Left colon (tissue), 2 donors: ENCODE measurements at regions not wholly inside any gene's neighbourhood (a gene's known extent, or its start where the extent isn't known, plus 50 kb on each side); places are given as distances from the start of the nearest gene placed in this dataset.

ENCODE experiments used
- ATAC-seq: fragments of 200-7000 bp; cut with Tn5 transposase; one replicate; pipeline ENCODE4 v1.9.1; 2020; ENCODE audit warnings: mild to moderate bottlenecking, moderate library complexity
- DNase-seq, 2 donors: peaks; one replicate each; pipeline ENCODE4 v3.0.0-alpha.2; 2020
- intact Hi-C, 2 donors: fragments of 100-400 bp; cut with DNase I in 1 of 2; cut with micrococcal nuclease in 1 of 2; formaldehyde crosslinking; loops; one replicate each; pipeline versions ENCODE4 v1.11.2 to v1.14.0; 2022; cut with DNase I, micrococcal nuclease
- donor health status: DM: no; HTN: no; CAD: no.
- donor health status: DM: yes; HTN: yes; CAD: no.

DNA sequence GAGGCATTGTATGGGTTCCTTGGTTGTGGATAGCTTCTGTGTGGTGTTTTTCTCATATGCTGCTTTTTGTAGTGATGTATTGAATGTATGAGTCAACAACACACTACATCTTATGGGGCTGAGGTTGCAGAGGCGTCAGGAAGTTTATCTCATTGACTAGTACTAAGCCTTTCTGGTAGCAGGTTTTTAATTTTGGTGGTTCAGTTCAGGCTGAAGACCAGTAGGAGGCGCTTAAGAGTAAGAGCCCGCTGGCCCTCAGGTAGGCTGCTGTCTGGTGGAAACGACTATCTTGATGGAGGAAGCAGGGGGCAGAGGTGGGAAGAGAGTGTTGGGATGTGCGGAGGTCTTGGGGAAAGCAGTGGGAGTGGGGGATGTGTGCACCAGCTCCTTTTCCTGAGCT, 62.4 kb downstream of the RTP4 start:
- ATAC-seq (no peak), DNase-seq (no peak)
- intact Hi-C loops, result no loop called here
